HepG2 (cell line): ENCODE measurements at regions not wholly inside any gene's neighbourhood (a gene's known extent, or its start where the extent isn't known, plus 50 kb on each side); places are given as distances from the start of the nearest gene placed in this dataset.

Experiments
- ATAC-seq: fragments of 200-7000 bp; cut with Tn5 transposase; 3 replicates; pipeline ENCODE4 v1.9.1; 2020; ENCODE audit warnings: mild to moderate bottlenecking, moderate library complexity
- BruUV-seq: library from RNA; stranded (reverse); fragments of 400-500 nt; replicated peaks from 2 replicates; lab custom pipeline; 2021; lab: Mats Ljungman, UMichigan
- CTCF ChIA-PET: fragments of 300-600 bp; formaldehyde crosslinking; extraction: SDS; loops from one replicate; lab custom pipeline; 2021; ENCODE audit warnings: low total read pairs, inconsistent platforms, low intra/inter-chr PET ratio; lab: Yijun Ruan, JAX
- POLR2A ChIA-PET: fragments of 350-600 bp; sonication (Branson Sonifier 250); formaldehyde crosslinking; loops from one replicate; lab custom pipeline; 2020; ENCODE audit warnings: antibody characterized with exemption, inconsistent platforms; lab: Yijun Ruan, JAX
- DNase-seq: peaks from one replicate; pipeline ENCODE4 v3.0.0-alpha.2; 2015; ENCODE audit warnings: low spot score
- FAIRE-seq: peaks from 3 replicates; lab custom pipeline; 2011; peaks lifted over from hg19 to GRCh38; lab: Jason Lieb, UNC
- H2AFZ ChIP-seq: one replicate; pipeline ENCODE4 v1.6.1; 2011; ENCODE audit warnings: low read length, inconsistent platforms
- H3K27ac ChIP-seq: fragments of 300-600 bp; 3 replicates; pipeline ENCODE4 v1.8.0; 2011; ENCODE audit warnings: mixed run types, mild to moderate bottlenecking, mixed read lengths, low read length, inconsistent platforms; ENCODE audit not compliant: insufficient read depth; ENCODE audit errors: extremely low read length
- H3K27me3 ChIP-seq, 2 experiments: fragments of 200-600 bp in 1 of 2; 2 replicates in 1 of 2; 3 replicates in 1 of 2; pipeline versions ENCODE4 v1.6.0 to v1.8.0; 2011; ENCODE audit warnings: low read length in 2 of 2, mild to moderate bottlenecking in 2 of 2, moderate library complexity in 2 of 2, inconsistent platforms in 1 of 2; ENCODE audit not compliant: insufficient read depth in 2 of 2, control insufficient read depth in 1 of 2
- H3K36me3 ChIP-seq, 2 experiments: fragments of 200-600 bp in 1 of 2; replicated peaks in 1 of 2; 2 replicates in 1 of 2; 3 replicates in 1 of 2; pipeline versions ENCODE4 v1.5.1 to v1.8.0; 2011; ENCODE audit warnings: low read length in 2 of 2, inconsistent platforms in 1 of 2; ENCODE audit not compliant: insufficient read depth in 2 of 2, control insufficient read depth in 1 of 2
- H3K4me1 ChIP-seq: 2 replicates; pipeline ENCODE4 v1.5.1; 2012; ENCODE audit warnings: low read length, inconsistent platforms; ENCODE audit not compliant: insufficient read depth
- H3K4me2 ChIP-seq: 2 replicates; pipeline ENCODE4 v1.6.0; 2011; ENCODE audit warnings: low read depth, low read length, inconsistent platforms
- H3K4me3 ChIP-seq, 3 experiments: fragments of 200-600 bp in 1 of 3; sonication (generic), shearing (Covaris generic) in 1 of 3; replicated peaks in 1 of 3; 2 replicates each; pipeline ENCODE4 v1.5.1; 2011 to 2016; ENCODE audit warnings: low read length in 3 of 3, inconsistent platforms in 2 of 3, low read depth in 2 of 3, mild to moderate bottlenecking in 2 of 3, control low read depth in 1 of 3, mixed read lengths in 1 of 3; ENCODE audit not compliant: insufficient read depth in 1 of 3
- H3K79me2 ChIP-seq: one replicate; pipeline ENCODE4 v1.6.1; 2011; ENCODE audit warnings: low read length, inconsistent platforms; ENCODE audit not compliant: insufficient read depth
- H3K9ac ChIP-seq: 2 replicates; pipeline ENCODE4 v1.6.0; 2011; ENCODE audit warnings: mild to moderate bottlenecking, low read depth, low read length, inconsistent platforms; ENCODE audit not compliant: insufficient read depth
- H3K9me3 ChIP-seq: 2 replicates; pipeline ENCODE4 v1.5.1; 2012; ENCODE audit warnings: mild to moderate bottlenecking, low read length
- H4K20me1 ChIP-seq: 2 replicates; pipeline ENCODE4 v1.6.0; 2011; ENCODE audit warnings: inconsistent platforms, mild to moderate bottlenecking, low read length, moderate library complexity; ENCODE audit not compliant: insufficient read depth
- CSRNP2 ChIP-seq: sonication (generic); formaldehyde crosslinking; conservative IDR thresholded peaks from 2 replicates; pipeline ENCODE4 v1.8.0; 2022; ENCODE audit warnings: low read depth, missing genetic modification reagents
- KAT7 ChIP-seq: IDR thresholded peaks from 2 replicates; pipeline ENCODE4 v1.6.1; 2018; ENCODE audit warnings: borderline replicate concordance, missing compliant biosample characterization
- MEIS1 ChIP-seq: sonication (generic); formaldehyde crosslinking; IDR thresholded peaks from 2 replicates; pipeline ENCODE4 v1.9.0; 2021; ENCODE audit warnings: mild to moderate bottlenecking, missing genetic modification reagents, moderate library complexity, borderline replicate concordance
- MIXL1 ChIP-seq: IDR thresholded peaks from 2 replicates; pipeline ENCODE4 v1.6.1; 2016
- PAWR ChIP-seq: sonication (generic); formaldehyde crosslinking; IDR thresholded peaks from 2 replicates; pipeline ENCODE4 v1.4.0; 2020; ENCODE audit warnings: missing genetic modification reagents, mild to moderate bottlenecking, borderline replicate concordance
- PAX8 ChIP-seq: sonication (generic); formaldehyde crosslinking; IDR thresholded peaks from 2 replicates; pipeline ENCODE4 v1.8.0; 2022; ENCODE audit warnings: mild to moderate bottlenecking, missing genetic modification reagents, borderline replicate concordance
- RFXAP ChIP-seq: sonication (generic); formaldehyde crosslinking; IDR thresholded peaks from 2 replicates; pipeline ENCODE4 v1.4.0; 2020; ENCODE audit warnings: missing genetic modification reagents, borderline replicate concordance
- SAFB2 ChIP-seq: sonication (generic); formaldehyde crosslinking; IDR thresholded peaks from 2 replicates; pipeline ENCODE4 v1.5.1; 2020; ENCODE audit warnings: missing genetic modification reagents, low read depth, mild to moderate bottlenecking, borderline replicate concordance
- SNAI1 ChIP-seq: sonication (generic); formaldehyde crosslinking; IDR thresholded peaks from 2 replicates; pipeline ENCODE4 v1.5.0; 2020; ENCODE audit warnings: mild to moderate bottlenecking, missing genetic modification reagents, borderline replicate concordance
- ZBTB25 ChIP-seq: IDR thresholded peaks from 2 replicates; pipeline ENCODE4 v1.6.1; 2018; ENCODE audit warnings: missing genetic modification reagents
- ZNF503 ChIP-seq: sonication (generic); formaldehyde crosslinking; IDR thresholded peaks from 2 replicates; pipeline ENCODE4 v1.4.0; 2020; ENCODE audit warnings: missing genetic modification reagents
- ZNF513 ChIP-seq: sonication (generic); formaldehyde crosslinking; conservative IDR thresholded peaks from 2 replicates; pipeline ENCODE4 v1.5.0; 2020; ENCODE audit warnings: missing genetic modification reagents
- ZNF574 ChIP-seq: sonication (generic); formaldehyde crosslinking; IDR thresholded peaks from 2 replicates; pipeline ENCODE4 v1.4.0; 2020; ENCODE audit warnings: missing genetic modification reagents
- WGBS: methylation state at CpG from one replicate; pipeline ENCODE4 v1.1.6; 2017; ENCODE audit warnings: low lambda C conversion rate; 5-methylcytosine and 5-hydroxymethylcytosine counted together
- in situ Hi-C: cut with HindIII; loops from 2 replicates; pipeline ENCODE4 v1.10.0; 2017; ENCODE audit warnings: low pct_unique_long_range_greater_than_20kb; ENCODE audit not compliant: extremely low pct_ligation_motif_present
- intact Hi-C: fragments of 100-400 bp; cut with micrococcal nuclease; formaldehyde crosslinking; loops from one replicate; pipeline ENCODE4 v1.10.0; 2022; ENCODE audit not compliant: unreplicated experiment

GRCh38 chr10:3474266-3474665 is 301.7 kb upstream of the PITRM1 start:
- CTCF ChIA-PET = no interaction called here
- no peak overlapping the region for H2AFZ ChIP-seq
- no peaks in the 10 kb centered on the region for H3K9me3 ChIP-seq
- no peak overlapping the region for H3K4me3 ChIP-seq
- no peaks in the 10 kb centered on the region for H3K79me2 ChIP-seq
- FAIRE-seq (no peak), ATAC-seq (no peak), DNase-seq (no peak)
- H4K20me1 ChIP-seq = no peaks in the 10 kb centered on the region
- no peaks in the 10 kb centered on the region for H3K4me1 ChIP-seq
- intact Hi-C loops = no loop called here
- no peak overlapping the region for H3K9ac ChIP-seq
- H3K27ac ChIP-seq = no peak overlapping the region
- WGBS = 37% methylated on average over 8 of the region's 8 CpGs
- no peaks in the 10 kb centered on the region for H3K36me3 ChIP-seq
- in situ Hi-C loops = no loop called here
- no peak overlapping the region for H3K4me2 ChIP-seq
- no peak for TF ChIP-seq ZNF513
- no peak for TF ChIP-seq PAWR (CRISPR knock-in tag)
- TF ChIP-seq MIXL1 (CRISPR knock-in tag) = no peak
- no peak for TF ChIP-seq KAT7 (CRISPR knock-in tag)
- TF ChIP-seq PAX8 = no peak
- TF ChIP-seq SNAI1 (CRISPR knock-in tag) = no peak
- no peak for TF ChIP-seq MEIS1 (CRISPR knock-in tag)
- TF ChIP-seq ZNF574 (CRISPR knock-in tag) = no peak
- no peak for TF ChIP-seq ZNF503 (CRISPR knock-in tag)
- TF ChIP-seq SAFB2 (CRISPR knock-in tag) = no peak
- no peak for TF ChIP-seq CSRNP2
- no peak for TF ChIP-seq RFXAP (CRISPR knock-in tag)
- no peak for TF ChIP-seq ZBTB25
- H3K27me3 ChIP-seq = peaks cover 3 to 46% of the 10 kb centered on the region in 2 experiments; a peak in 3 of 5 replicates
- no TSS peak for BruUV-seq
- POLR2A ChIA-PET = no interaction called here
